HEK293T (cell line): ENCODE measurements at regions not wholly inside any gene's neighbourhood (a gene's known extent, or its start where the extent isn't known, plus 50 kb on each side); places are given as distances from the start of the nearest gene placed in this dataset.
"Not testable (repeated sequence)": the region's sequence is repeated elsewhere in the genome, so short reads cannot be mapped to it uniquely, and the experiment has no call there.

Experiments used
- CTCF ChIA-PET: fragments of 350-600 bp; formaldehyde crosslinking; extraction: SDS; loops from one replicate; lab custom pipeline; 2021; ENCODE audit warnings: antibody characterized with exemption, inconsistent platforms; lab: Yijun Ruan, JAX
- POLR2A ChIA-PET: fragments of 350-600 bp; formaldehyde crosslinking; extraction: SDS; loops from one replicate; lab custom pipeline; 2020; ENCODE audit warnings: antibody characterized with exemption, inconsistent platforms; lab: Yijun Ruan, JAX
- DNase-seq: peaks from one replicate; pipeline ENCODE4 v3.0.0; 2012; ENCODE audit warnings: mixed read lengths; ENCODE audit errors: extremely low spot score
- ARNT ChIP-seq: fragments of 450-650 bp; IDR thresholded peaks from 2 replicates; pipeline ENCODE4 v1.6.1; 2017; ENCODE audit warnings: mild to moderate bottlenecking
- BHLHE40 ChIP-seq: fragments of 450-650 bp; IDR thresholded peaks from 2 replicates; pipeline ENCODE4 v1.6.1; 2016; ENCODE audit warnings: mild to moderate bottlenecking, moderate library complexity, borderline replicate concordance
- CTBP1 ChIP-seq: fragments of 450-650 bp; IDR thresholded peaks from 2 replicates; pipeline ENCODE4 v1.6.1; 2016; ENCODE audit warnings: borderline replicate concordance
- ELF4 ChIP-seq: fragments of 450-650 bp; IDR thresholded peaks from 2 replicates; pipeline ENCODE4 v1.6.1; 2017; ENCODE audit warnings: antibody characterized with exemption
- FOXA1 ChIP-seq: fragments of 450-650 bp; IDR thresholded peaks from 2 replicates; pipeline ENCODE4 v1.6.1; 2016; ENCODE audit warnings: mild to moderate bottlenecking
- FOXK2 ChIP-seq: fragments of 450-650 bp; IDR thresholded peaks from 2 replicates; pipeline ENCODE4 v1.6.1; 2016; ENCODE audit warnings: mild to moderate bottlenecking
- FOXM1 ChIP-seq: fragments of 450-650 bp; IDR thresholded peaks from 2 replicates; pipeline ENCODE4 v1.6.1; 2017; ENCODE audit warnings: mild to moderate bottlenecking, borderline replicate concordance
- HDGF ChIP-seq: fragments of 450-650 bp; IDR thresholded peaks from 2 replicates; pipeline ENCODE4 v1.6.1; 2017; ENCODE audit warnings: antibody characterized with exemption, borderline replicate concordance
- L3MBTL2 ChIP-seq: fragments of 450-650 bp; conservative IDR thresholded peaks from 2 replicates; pipeline ENCODE4 v1.6.1; 2016; ENCODE audit warnings: mild to moderate bottlenecking
- LEF1 ChIP-seq: fragments of 450-650 bp; IDR thresholded peaks from 2 replicates; pipeline ENCODE4 v1.6.1; 2017; ENCODE audit warnings: mild to moderate bottlenecking, borderline replicate concordance
- NFRKB ChIP-seq: fragments of 450-650 bp; IDR thresholded peaks from 2 replicates; pipeline ENCODE4 v1.6.1; 2016; ENCODE audit warnings: mild to moderate bottlenecking, moderate library complexity
- PKNOX1 ChIP-seq: fragments of 450-650 bp; IDR thresholded peaks from 2 replicates; pipeline ENCODE4 v1.6.1; 2016
- SP1 ChIP-seq: fragments of 450-650 bp; IDR thresholded peaks from 2 replicates; pipeline ENCODE4 v1.6.1; 2017
- SUZ12 ChIP-seq: fragments of 450-650 bp; IDR thresholded peaks from 2 replicates; pipeline ENCODE4 v1.6.1; 2016; ENCODE audit warnings: mild to moderate bottlenecking
- TARDBP ChIP-seq: fragments of 450-650 bp; IDR thresholded peaks from 2 replicates; pipeline ENCODE4 v1.6.1; 2016
- ZNF384 ChIP-seq: fragments of 450-650 bp; IDR thresholded peaks from 2 replicates; pipeline ENCODE4 v1.6.1; 2016

GRCh38 chr9:102206432-102206831 is 468.0 kb upstream of the GRIN3A start:
- ChIA-PET CTCF (no interaction called here), POLR2A (no interaction called here)
- no peak for DNase-seq
- TF ChIP-seq ELF4 (no peak), L3MBTL2 (no peak), SP1 (no peak), FOXA1 (no peak), NFRKB (no peak), HDGF (no peak), ZNF384 (no peak), ARNT (no peak), LEF1 (no peak), SUZ12 (no peak), FOXM1 (no peak), TARDBP (no peak), PKNOX1 (no peak), FOXK2 (no peak), CTBP1 (no peak), BHLHE40 (no peak)

DNA sequence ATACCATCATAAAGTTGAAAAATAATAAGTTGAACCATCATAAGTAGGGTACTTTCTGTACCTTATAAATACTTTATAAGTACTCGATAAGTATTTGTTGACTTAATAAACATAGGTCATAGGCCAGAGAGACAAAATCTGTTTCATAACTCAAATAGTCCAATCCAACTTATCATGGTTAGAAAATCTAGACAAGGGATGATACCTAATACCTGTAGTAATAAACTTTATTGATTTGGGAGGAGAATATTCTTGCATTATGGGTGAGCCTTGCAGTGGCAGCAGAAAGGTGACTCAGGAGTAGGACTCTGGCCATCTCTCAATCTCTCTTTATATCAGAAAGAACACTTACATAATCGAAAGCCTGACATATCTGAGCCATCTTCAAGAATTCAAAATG is 466.8 kb upstream of the GRIN3A start:
- ChIA-PET POLR2A (no interaction called here), CTCF (no interaction called here)
- TF ChIP-seq ZNF384 (no peak), TARDBP (no peak), HDGF (no peak)
- no peak for DNase-seq

DNA sequence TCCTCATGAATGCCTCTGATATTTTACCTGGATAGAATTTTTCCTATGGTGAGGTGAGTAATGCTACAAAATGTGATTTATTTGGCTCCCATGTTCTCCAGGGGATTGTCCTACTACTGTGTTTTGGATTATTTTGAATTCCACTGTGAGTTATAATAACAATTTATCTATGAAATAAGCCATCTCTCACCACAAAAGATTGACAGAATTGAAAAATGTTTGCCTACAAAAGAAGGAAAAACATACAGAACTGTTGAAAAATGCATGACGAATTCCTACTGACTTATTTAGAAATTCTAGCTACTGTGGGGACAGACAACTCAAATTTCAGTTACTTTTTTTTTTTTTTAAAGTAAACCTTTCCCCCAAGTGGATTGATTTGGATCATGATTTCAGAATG is 463.7 kb upstream of the GRIN3A start:
- CTCF ChIA-PET, result no interaction called here
- TF ChIP-seq SP1 (no peak), FOXK2 (no peak), L3MBTL2 (no peak), SUZ12 (no peak), HDGF (no peak), BHLHE40 (no peak), ARNT (no peak), TARDBP (no peak), FOXA1 (no peak), NFRKB (no peak), FOXM1 (no peak), CTBP1 (no peak), ELF4 (no peak), LEF1 (no peak), PKNOX1 (no peak)
- no peak for DNase-seq
- POLR2A ChIA-PET, result no interaction called here

DNA sequence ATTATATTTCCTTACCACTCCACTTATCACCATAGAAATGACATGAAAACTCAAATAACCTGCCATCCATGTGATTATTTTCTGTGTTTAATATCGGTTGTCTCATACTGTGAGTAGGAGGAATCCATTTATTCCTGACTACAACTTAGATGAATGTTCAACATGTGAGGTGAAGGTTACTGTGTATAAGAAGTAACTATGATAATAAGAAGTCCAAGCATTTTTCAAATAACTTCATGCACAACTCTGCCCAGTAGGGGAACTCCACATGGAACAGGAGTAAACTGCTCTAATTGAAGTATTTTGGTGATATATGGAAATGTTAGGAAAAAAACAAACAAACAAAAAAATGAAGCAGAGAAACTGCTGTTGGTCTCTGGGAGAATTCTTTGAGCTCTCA is 447.5 kb upstream of the GRIN3A start:
- ChIA-PET CTCF (no interaction called here), POLR2A (no interaction called here)

DNA sequence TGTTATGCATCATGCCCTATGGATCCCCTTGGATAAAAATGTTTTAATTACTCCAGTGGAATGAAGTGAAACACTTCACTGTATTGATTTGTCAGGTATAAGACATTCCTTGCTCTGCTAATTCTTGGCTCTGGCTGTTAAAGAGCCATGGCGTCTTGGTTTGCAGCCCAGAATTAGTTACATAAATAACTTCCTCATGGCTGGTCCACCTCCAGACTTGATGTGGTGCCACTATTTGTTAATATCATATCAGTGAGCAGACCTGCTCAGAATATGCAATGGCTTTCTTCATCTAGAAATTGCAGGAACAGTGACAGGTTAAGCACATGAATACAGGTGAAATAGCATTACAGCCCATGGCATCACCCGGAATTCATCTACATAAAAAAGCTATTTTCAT is 446.9 kb upstream of the GRIN3A start:
- no peak for DNase-seq
- TF ChIP-seq ZNF384, result no peak
- CTCF ChIA-PET, result no interaction called here
- POLR2A ChIA-PET, result no interaction called here

More for the DNA sequence above, 447.5 kb upstream of the GRIN3A start:
- TF ChIP-seq BHLHE40 (no peak), FOXM1 (no peak), FOXA1 (no peak), PKNOX1 (no peak), FOXK2 (no peak)
- no peak for DNase-seq

- TF ChIP-seq FOXA1, result no peak
- no peak for TF ChIP-seq ZNF384
- no peak for TF ChIP-seq ARNT
- no peak for TF ChIP-seq L3MBTL2
- no peak for TF ChIP-seq HDGF
- CTCF ChIA-PET, result no interaction called here
- no peak for DNase-seq
These were observed 440.4 kb upstream of the GRIN3A start for GRCh38 chr9:102178811-102179210.

GRCh38 chr9:102174202-102174601 is 435.8 kb upstream of the GRIN3A start:
- POLR2A ChIA-PET, CTCF ChIA-PET, DNase-seq: not testable (repeated sequence)

More at GRCh38 chr9:102178811-102179210, 440.4 kb upstream of the GRIN3A start:
- POLR2A ChIA-PET, result no interaction called here

GRCh38 chr9:102164247-102164646 is 425.8 kb upstream of the GRIN3A start:
- no peak for DNase-seq
- ChIA-PET POLR2A (no interaction called here), CTCF (no interaction called here)
- TF ChIP-seq HDGF (no peak), ELF4 (no peak), LEF1 (no peak), TARDBP (no peak), ARNT (no peak), ZNF384 (no peak), SUZ12 (no peak), FOXK2 (no peak), CTBP1 (no peak), PKNOX1 (no peak), SP1 (no peak), L3MBTL2 (no peak), BHLHE40 (no peak), FOXA1 (no peak), NFRKB (no peak), FOXM1 (no peak)

DNA sequence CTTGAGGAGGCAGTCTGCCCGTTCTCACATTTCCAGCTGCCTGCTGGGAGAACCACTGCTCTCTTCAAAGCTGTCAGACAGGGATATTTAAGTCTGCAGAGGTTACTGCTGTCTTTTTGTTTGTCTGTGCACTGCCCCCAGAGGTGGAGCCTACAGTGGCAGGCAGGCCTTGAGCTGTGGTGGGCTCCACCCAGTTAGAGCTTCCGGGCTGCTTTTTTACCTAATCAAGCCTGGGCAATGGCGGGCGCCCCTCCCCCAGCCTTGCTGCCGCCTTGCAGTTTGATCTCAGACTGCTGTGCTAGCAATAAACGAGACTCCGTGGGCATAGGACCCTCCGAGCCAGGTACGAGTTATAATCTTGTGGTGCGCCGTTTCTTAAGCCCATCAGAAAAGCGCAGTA is 414.6 kb upstream of the GRIN3A start:
- CTCF ChIA-PET, POLR2A ChIA-PET, DNase-seq: not testable (repeated sequence)
